PC-3 (cell line): ENCODE measurements at regions not wholly inside any gene's neighbourhood (a gene's known extent, or its start where the extent isn't known, plus 50 kb on each side); places are given as distances from the start of the nearest gene placed in this dataset.

Experiments used
- EZH2 ChIP-seq: fragments of 300-600 bp; sonication (generic); IDR thresholded peaks from one replicate; pipeline ENCODE4 v1.6.1; 2017; ENCODE audit warnings: antibody characterized with exemption, mild to moderate bottlenecking, low read length; ENCODE audit not compliant: unreplicated experiment
- EZH2phosphoT487 ChIP-seq: fragments of 300-600 bp; sonication (generic); IDR thresholded peaks from 2 replicates; pipeline ENCODE4 v1.6.1; 2018; ENCODE audit warnings: mild to moderate bottlenecking, antibody characterized with exemption, low read length, borderline replicate concordance
- TF ChIP-seq, protein P1 (sequence below): fragments of 300-600 bp; sonication (generic); conservative IDR thresholded peaks from 2 replicates; pipeline ENCODE4 v1.5.1; 2017; ENCODE audit warnings: antibody characterized with exemption, low read depth, mild to moderate bottlenecking, low read length

DNA sequence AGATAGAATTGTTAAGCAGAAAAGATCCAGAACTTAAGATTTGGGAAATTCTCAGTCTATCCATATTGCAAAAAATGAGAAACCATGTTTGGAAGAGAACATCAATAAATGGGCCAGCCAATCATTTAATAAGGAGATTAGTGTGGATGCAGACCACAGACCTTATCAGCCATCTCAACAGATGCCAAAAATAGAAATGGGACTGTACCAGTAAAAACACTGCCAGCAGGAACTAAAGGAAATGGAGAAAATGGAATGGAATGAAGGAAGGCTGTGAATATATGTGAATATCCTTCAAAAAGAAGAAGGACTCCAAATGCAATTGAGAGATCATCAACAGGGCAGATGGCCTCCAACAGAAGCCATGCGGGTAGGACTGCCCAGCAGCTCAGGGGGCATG, 52.7 kb upstream of the ZNF618 start:
- TF ChIP-seq EZH2 (no peak), EZH2phosphoT487 (no peak)
- TF ChIP-seq, protein P1, sequence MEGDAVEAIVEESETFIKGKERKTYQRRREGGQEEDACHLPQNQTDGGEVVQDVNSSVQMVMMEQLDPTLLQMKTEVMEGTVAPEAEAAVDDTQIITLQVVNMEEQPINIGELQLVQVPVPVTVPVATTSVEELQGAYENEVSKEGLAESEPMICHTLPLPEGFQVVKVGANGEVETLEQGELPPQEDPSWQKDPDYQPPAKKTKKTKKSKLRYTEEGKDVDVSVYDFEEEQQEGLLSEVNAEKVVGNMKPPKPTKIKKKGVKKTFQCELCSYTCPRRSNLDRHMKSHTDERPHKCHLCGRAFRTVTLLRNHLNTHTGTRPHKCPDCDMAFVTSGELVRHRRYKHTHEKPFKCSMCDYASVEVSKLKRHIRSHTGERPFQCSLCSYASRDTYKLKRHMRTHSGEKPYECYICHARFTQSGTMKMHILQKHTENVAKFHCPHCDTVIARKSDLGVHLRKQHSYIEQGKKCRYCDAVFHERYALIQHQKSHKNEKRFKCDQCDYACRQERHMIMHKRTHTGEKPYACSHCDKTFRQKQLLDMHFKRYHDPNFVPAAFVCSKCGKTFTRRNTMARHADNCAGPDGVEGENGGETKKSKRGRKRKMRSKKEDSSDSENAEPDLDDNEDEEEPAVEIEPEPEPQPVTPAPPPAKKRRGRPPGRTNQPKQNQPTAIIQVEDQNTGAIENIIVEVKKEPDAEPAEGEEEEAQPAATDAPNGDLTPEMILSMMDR, result no peak
